Prostate gland (tissue), 2 donors: ENCODE measurements at regions not wholly inside any gene's neighbourhood (a gene's known extent, or its start where the extent isn't known, plus 50 kb on each side); places are given as distances from the start of the nearest gene placed in this dataset.
"Not testable (repeated sequence)": the region's sequence is repeated elsewhere in the genome, so short reads cannot be mapped to it uniquely, and the experiment has no call there.

Experiments used
- CTCF ChIP-seq, 4 experiments: fragments of 200-600 bp in 2 of 4; fragments of 450-650 bp in 2 of 4; sonication (generic) in 2 of 4; IDR thresholded peaks; 1 replicate in 3 of 4; 2 replicates in 1 of 4; pipeline ENCODE4 v1.5.1; 2016 to 2019; ENCODE audit warnings: antibody characterized with exemption in 4 of 4, mild to moderate bottlenecking in 2 of 4, moderate library complexity in 2 of 4
- POLR2A ChIP-seq: fragments of 450-650 bp; IDR thresholded peaks from one replicate; pipeline ENCODE4 v1.6.1; 2016; ENCODE audit warnings: antibody characterized with exemption, mild to moderate bottlenecking

- not testable (repeated sequence) for TF ChIP-seq CTCF (IDR thresholded peaks at IDR 0.05); POLR2A
Measured at GRCh38 chr7:25478221-25478620, 249.9 kb upstream of the NPVF start.
